ENCODE measurements at regions not wholly inside any gene's neighbourhood (a gene's known extent, or its start where the extent isn't known, plus 50 kb on each side); places are given as distances from the start of the nearest gene placed in this dataset.

- no peak overlapping the region for H3K27ac ChIP-seq (ENCODE audit: low read depth in 1 of 2, low read length in 2 of 2)
Measured at GRCh38 chr6:82063574-82063973, 184.0 kb downstream of the IBTK start.

DNA sequence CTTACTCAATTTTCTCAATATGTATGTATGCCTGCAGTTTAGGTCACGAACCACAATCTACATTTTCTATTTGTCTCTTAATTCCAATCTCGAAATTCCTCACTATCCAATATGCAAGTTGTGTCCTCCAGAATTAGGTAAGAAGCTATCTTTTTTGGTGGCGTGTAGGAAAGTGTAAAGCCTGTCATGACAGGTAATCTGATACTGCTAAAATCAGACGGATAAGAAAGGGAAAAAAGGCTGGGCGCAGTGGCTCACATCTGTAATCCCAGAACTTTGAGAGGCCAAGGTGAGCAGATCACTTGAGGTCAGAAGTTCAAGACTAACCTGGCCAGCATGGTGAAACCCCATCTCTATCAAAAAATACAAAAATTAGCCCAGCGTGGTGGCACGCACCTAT lies 185.3 kb downstream of the IBTK start:
- Histone ChIP-seq H3K4me1 (ENCODE audit: control insufficient read depth in 4 of 4, insufficient read depth in 4 of 4, low read length in 3 of 4) (no peaks in the 10 kb centered on the region), H3K27me3 (ENCODE audit: control insufficient read depth in 4 of 4, insufficient read depth in 4 of 4, low read length in 3 of 4) (no peaks in the 10 kb centered on the region), H3K9me3 (ENCODE audit: control insufficient read depth in 4 of 4, low read length in 3 of 4) (no peaks in the 10 kb centered on the region), H3K4me3 (ENCODE audit: low read depth in 1 of 3, low read length in 3 of 3) (no peak overlapping the region), H3K27ac (ENCODE audit: low read depth in 1 of 2, low read length in 2 of 2) (no peak overlapping the region), H3K36me3 (ENCODE audit: control insufficient read depth in 4 of 4, insufficient read depth in 3 of 4, low read depth in 1 of 4, low read length in 3 of 4) (no peaks in the 10 kb centered on the region), H3K9ac (ENCODE audit: low read depth in 1 of 2, low read length in 2 of 2) (no peak overlapping the region)
- 77% methylated on average over 7 of the region's 7 CpGs for WGBS
- no peak for TF ChIP-seq FOXA1 (IDR thresholded peaks at IDR 0.05)
- TF ChIP-seq, protein P1, sequence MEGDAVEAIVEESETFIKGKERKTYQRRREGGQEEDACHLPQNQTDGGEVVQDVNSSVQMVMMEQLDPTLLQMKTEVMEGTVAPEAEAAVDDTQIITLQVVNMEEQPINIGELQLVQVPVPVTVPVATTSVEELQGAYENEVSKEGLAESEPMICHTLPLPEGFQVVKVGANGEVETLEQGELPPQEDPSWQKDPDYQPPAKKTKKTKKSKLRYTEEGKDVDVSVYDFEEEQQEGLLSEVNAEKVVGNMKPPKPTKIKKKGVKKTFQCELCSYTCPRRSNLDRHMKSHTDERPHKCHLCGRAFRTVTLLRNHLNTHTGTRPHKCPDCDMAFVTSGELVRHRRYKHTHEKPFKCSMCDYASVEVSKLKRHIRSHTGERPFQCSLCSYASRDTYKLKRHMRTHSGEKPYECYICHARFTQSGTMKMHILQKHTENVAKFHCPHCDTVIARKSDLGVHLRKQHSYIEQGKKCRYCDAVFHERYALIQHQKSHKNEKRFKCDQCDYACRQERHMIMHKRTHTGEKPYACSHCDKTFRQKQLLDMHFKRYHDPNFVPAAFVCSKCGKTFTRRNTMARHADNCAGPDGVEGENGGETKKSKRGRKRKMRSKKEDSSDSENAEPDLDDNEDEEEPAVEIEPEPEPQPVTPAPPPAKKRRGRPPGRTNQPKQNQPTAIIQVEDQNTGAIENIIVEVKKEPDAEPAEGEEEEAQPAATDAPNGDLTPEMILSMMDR (IDR thresholded peaks at IDR 0.05; ENCODE audit: low read depth, low read length, missing input control) = no peak
- no peak for TF ChIP-seq NR2F2 (IDR thresholded peaks at IDR 0.05)
- no peak for TF ChIP-seq ZBTB33 (IDR thresholded peaks at IDR 0.05)
- TF ChIP-seq, protein P2, sequence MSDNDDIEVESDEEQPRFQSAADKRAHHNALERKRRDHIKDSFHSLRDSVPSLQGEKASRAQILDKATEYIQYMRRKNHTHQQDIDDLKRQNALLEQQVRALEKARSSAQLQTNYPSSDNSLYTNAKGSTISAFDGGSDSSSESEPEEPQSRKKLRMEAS (IDR thresholded peaks at IDR 0.05) = no peak
- TF ChIP-seq JUND (IDR thresholded peaks at IDR 0.05) = no peak
- no peak for TF ChIP-seq SP1 (IDR thresholded peaks at IDR 0.05)
- no peak for TF ChIP-seq TAF1 (conservative IDR thresholded peaks at IDR 0.05)
- TF ChIP-seq ATF3 (IDR thresholded peaks at IDR 0.05) = no peak
- no peak for TF ChIP-seq FOXA2 (IDR thresholded peaks at IDR 0.05)
- no peak for TF ChIP-seq HNF4A (conservative IDR thresholded peaks at IDR 0.05)
- TF ChIP-seq RXRA (IDR thresholded peaks at IDR 0.05) = no peak
- TF ChIP-seq RAD21 (IDR thresholded peaks at IDR 0.05) = no peak
- TF ChIP-seq, protein P3, sequence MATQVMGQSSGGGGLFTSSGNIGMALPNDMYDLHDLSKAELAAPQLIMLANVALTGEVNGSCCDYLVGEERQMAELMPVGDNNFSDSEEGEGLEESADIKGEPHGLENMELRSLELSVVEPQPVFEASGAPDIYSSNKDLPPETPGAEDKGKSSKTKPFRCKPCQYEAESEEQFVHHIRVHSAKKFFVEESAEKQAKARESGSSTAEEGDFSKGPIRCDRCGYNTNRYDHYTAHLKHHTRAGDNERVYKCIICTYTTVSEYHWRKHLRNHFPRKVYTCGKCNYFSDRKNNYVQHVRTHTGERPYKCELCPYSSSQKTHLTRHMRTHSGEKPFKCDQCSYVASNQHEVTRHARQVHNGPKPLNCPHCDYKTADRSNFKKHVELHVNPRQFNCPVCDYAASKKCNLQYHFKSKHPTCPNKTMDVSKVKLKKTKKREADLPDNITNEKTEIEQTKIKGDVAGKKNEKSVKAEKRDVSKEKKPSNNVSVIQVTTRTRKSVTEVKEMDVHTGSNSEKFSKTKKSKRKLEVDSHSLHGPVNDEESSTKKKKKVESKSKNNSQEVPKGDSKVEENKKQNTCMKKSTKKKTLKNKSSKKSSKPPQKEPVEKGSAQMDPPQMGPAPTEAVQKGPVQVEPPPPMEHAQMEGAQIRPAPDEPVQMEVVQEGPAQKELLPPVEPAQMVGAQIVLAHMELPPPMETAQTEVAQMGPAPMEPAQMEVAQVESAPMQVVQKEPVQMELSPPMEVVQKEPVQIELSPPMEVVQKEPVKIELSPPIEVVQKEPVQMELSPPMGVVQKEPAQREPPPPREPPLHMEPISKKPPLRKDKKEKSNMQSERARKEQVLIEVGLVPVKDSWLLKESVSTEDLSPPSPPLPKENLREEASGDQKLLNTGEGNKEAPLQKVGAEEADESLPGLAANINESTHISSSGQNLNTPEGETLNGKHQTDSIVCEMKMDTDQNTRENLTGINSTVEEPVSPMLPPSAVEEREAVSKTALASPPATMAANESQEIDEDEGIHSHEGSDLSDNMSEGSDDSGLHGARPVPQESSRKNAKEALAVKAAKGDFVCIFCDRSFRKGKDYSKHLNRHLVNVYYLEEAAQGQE (IDR thresholded peaks at IDR 0.05) = no peak
- no peak for TF ChIP-seq YY1 (IDR thresholded peaks at IDR 0.05)
- TF ChIP-seq EGR1 (IDR thresholded peaks at IDR 0.05; ENCODE audit: low read depth in 2 of 2) = no peak
- no peak for TF ChIP-seq HNF4G (IDR thresholded peaks at IDR 0.05)
- TF ChIP-seq GABPA (IDR thresholded peaks at IDR 0.05 in 1 of 2, conservative IDR thresholded peaks at IDR 0.05 in 1 of 2) = no peak
- no peak for DNase-seq (ENCODE audit: low spot score)

More at GRCh38 chr6:82063574-82063973, 184.0 kb downstream of the IBTK start:
- Histone ChIP-seq H3K9me3 (ENCODE audit: control insufficient read depth in 4 of 4, low read length in 3 of 4) (no peaks in the 10 kb centered on the region), H3K4me3 (ENCODE audit: low read depth in 1 of 3, low read length in 3 of 3) (no peak overlapping the region), H3K27me3 (ENCODE audit: control insufficient read depth in 4 of 4, insufficient read depth in 4 of 4, low read length in 3 of 4) (no peaks in the 10 kb centered on the region), H3K4me1 (ENCODE audit: control insufficient read depth in 4 of 4, insufficient read depth in 4 of 4, low read length in 3 of 4) (no peaks in the 10 kb centered on the region), H3K36me3 (ENCODE audit: control insufficient read depth in 4 of 4, insufficient read depth in 3 of 4, low read depth in 1 of 4, low read length in 3 of 4) (no peaks in the 10 kb centered on the region), H3K9ac (ENCODE audit: low read depth in 1 of 2, low read length in 2 of 2) (no peak overlapping the region)
- TF ChIP-seq HNF4G (IDR thresholded peaks at IDR 0.05) = no peak
- no peak for DNase-seq (ENCODE audit: low spot score)
- 94% methylated on average over 3 of the region's 3 CpGs for WGBS

All from liver (tissue), 8 donors.